Immature natural killer cell (primary cell): ENCODE measurements at regions not wholly inside any gene's neighbourhood (a gene's known extent, or its start where the extent isn't known, plus 50 kb on each side); places are given as distances from the start of the nearest gene placed in this dataset.
"Not testable (repeated sequence)": the region's sequence is repeated elsewhere in the genome, so short reads cannot be mapped to it uniquely, and the experiment has no call there.

Experiments
- DNase-seq, 3 donors: peaks; one replicate each; pipeline ENCODE4 v3.0.0; 2022; ENCODE audit warnings: mixed read lengths in 1 of 3
- H3K27ac Mint-ChIP-seq, 6 donors: one replicate each; pipeline ENCODE4 v1.8.0; 2020; ENCODE audit warnings: mixed read lengths in 6 of 6, mild to moderate bottlenecking in 5 of 6, inconsistent platforms in 4 of 6, moderate library complexity in 3 of 6
- H3K27me3 Mint-ChIP-seq, 3 donors: one replicate each; pipeline ENCODE4 v1.8.0; 2020 to 2021; ENCODE audit warnings: low read depth in 3 of 3, mild to moderate bottlenecking in 3 of 3, mixed read lengths in 3 of 3, moderate library complexity in 3 of 3, inconsistent platforms in 1 of 3
- H3K36me3 Mint-ChIP-seq, 3 donors: one replicate each; pipeline ENCODE4 v1.8.0; 2020; ENCODE audit warnings: mixed read lengths in 3 of 3, inconsistent platforms in 2 of 3, mild to moderate bottlenecking in 2 of 3
- H3K4me1 Mint-ChIP-seq, 2 donors: one replicate each; pipeline ENCODE4 v1.8.0; 2020; ENCODE audit warnings: inconsistent platforms in 2 of 2, mild to moderate bottlenecking in 2 of 2, mixed read lengths in 2 of 2, moderate library complexity in 1 of 2
- H3K4me3 Mint-ChIP-seq, 5 donors: one replicate each; pipeline ENCODE4 v1.8.0; 2020; ENCODE audit warnings: mild to moderate bottlenecking in 5 of 5, mixed read lengths in 5 of 5, inconsistent platforms in 3 of 5, moderate library complexity in 3 of 5
- H3K9me3 Mint-ChIP-seq, 6 donors: one replicate each; pipeline ENCODE4 v1.8.0; 2020; ENCODE audit warnings: mild to moderate bottlenecking in 6 of 6, mixed read lengths in 6 of 6, inconsistent platforms in 4 of 6, moderate library complexity in 3 of 6

DNA sequence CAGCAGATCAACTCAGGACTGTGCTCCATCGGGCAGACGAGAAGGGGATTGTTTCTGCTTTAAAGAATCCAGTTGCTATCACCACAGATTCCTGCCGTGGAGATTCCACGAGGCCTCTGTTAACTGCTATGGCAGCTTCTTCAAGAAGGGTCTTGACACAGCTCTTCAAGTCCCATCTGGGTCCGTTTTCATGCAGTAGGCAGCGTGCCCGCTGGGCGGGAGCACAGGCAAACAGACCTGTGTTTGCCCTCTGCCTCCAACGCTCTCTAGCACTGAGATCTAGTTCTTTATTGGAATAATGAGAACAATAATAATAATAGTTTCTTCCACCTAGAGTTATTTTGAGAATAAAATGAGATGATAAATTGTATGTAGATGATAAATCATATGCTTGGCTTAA, 127.2 kb upstream of the SP8 start:
- Mint-ChIP-seq H3K9me3 (no peaks in the 10 kb centered on the region), H3K27ac (no peak overlapping the region), H3K36me3 (no peaks in the 10 kb centered on the region), H3K27me3 (peaks cover 0 to 4% (median 0%) of the 10 kb centered on the region in 3 donors), H3K4me3 (no peak overlapping the region), H3K4me1 (no peaks in the 10 kb centered on the region)
- DNase-seq = no peak

DNA sequence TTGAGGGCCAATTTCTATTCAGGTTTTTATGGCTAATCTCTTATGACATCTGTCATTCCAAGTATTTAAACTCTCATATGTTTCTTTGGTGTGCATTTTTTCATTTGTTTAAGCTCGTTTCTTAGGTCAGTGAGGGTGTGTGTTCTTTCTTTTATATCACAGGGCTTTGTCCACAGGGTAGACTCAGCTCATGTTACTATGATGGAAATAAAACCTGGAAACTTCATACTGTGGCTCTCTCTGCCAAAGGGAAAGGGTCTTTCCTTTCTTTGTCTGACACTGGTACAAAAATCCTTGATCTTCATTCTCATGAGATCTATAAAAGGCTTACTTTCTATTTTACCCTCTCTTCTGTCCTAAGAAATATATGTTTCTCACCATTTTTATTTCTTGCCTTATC, 129.6 kb upstream of the SP8 start:
- no peak overlapping the region for H3K4me3 Mint-ChIP-seq
- H3K36me3 Mint-ChIP-seq = no peaks in the 10 kb centered on the region
- H3K9me3 Mint-ChIP-seq = peaks cover 0 to 2% (median 0%) of the 10 kb centered on the region in 6 donors
- H3K4me1 Mint-ChIP-seq = no peaks in the 10 kb centered on the region
- H3K27me3 Mint-ChIP-seq = no peaks in the 10 kb centered on the region
- no peak overlapping the region for H3K27ac Mint-ChIP-seq
- DNase-seq = no peak

DNA sequence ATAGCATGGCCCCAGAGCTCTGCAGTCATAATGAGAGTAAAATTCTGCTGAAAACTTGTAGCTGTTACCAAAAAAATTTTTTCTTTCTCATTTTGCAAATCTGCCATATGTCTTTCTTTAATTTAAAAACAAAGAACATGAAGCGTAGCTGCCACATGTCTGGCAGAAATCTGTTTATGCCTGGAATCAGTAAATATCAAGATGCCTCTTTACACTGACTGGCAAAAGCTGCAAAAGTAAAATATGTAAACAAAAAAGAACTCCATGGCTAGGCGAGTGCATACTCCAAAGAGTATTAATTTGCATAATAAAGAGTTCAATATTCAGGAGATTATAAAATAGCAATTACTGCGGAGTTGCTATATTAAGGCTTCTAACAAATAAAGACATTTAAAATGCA, 130.9 kb upstream of the SP8 start:
- Mint-ChIP-seq H3K27ac (no peak overlapping the region), H3K4me1 (no peaks in the 10 kb centered on the region), H3K36me3 (no peaks in the 10 kb centered on the region), H3K4me3 (no peak overlapping the region), H3K9me3 (peaks cover 0 to 4% (median under 1%) of the 10 kb centered on the region in 6 donors), H3K27me3 (no peaks in the 10 kb centered on the region)
- no peak for DNase-seq

DNA sequence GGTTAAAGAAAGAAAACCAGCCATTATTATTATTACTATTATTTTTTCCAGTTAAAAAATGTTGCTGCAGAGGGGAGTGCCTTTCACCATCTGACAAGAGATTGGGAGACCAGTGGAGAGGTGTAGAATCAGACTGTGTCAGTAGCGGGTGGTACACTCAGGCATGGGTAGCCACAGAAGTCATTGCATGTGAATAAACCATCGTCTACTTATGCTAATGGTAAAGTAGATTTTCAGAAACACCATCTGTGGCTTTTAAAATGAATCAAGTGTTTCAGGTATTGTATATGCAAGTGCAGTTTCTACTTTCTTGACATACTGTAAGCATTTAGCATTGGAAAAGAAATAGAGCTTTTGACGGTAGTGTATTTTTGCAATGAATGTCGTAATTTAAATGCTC, 131.5 kb upstream of the SP8 start:
- no peak overlapping the region for H3K4me3 Mint-ChIP-seq
- no peak overlapping the region for H3K27ac Mint-ChIP-seq
- peaks cover 0 to 4% (median under 1%) of the 10 kb centered on the region in 6 donors for H3K9me3 Mint-ChIP-seq
- no peaks in the 10 kb centered on the region for H3K4me1 Mint-ChIP-seq
- H3K27me3 Mint-ChIP-seq = peaks cover 0 to 2% (median 0%) of the 10 kb centered on the region in 3 donors
- no peaks in the 10 kb centered on the region for H3K36me3 Mint-ChIP-seq
- no peak for DNase-seq

DNA sequence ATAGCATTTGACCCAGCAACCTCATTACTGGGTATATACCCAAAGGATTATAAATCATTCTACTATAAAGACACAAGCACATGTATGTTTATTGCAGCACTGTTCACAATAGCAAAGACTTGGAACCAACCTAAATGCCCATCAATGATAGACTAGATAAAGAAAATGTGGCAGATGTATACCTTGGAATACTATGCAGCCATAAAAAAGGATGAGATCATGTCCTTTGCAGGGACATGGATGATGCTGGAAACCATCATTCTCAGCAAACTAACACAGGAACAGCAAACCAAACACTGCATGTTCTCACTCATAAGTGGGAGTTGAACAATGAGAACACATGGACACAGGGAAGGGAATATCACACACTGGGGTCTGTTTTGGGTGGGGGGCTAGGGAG, 140.5 kb upstream of the SP8 start:
- peaks cover 3 to 25% (median 9%) of the 10 kb centered on the region in 6 donors for H3K9me3 Mint-ChIP-seq
- H3K27me3 Mint-ChIP-seq, H3K4me1 Mint-ChIP-seq, H3K4me3 Mint-ChIP-seq, DNase-seq, H3K36me3 Mint-ChIP-seq, H3K27ac Mint-ChIP-seq: not testable (repeated sequence)

DNA sequence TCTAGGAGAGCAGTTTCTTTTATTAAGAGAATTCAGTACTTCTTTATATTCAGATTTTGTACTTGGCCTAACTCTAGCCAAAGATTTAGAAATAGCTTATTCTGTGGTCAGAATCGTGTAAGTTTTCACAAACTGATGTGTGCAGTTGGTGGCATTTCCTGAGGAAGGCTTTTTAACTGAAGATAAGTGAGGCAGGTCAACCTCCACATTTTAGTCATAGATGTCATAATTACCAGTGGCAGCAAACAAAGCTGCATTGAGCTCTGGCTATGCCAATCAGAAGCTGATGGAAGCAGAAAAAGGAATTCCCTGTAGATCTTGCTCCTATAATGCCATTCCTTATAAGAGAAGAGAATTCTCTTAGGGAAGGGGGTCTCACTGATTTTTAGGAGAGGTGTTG, 141.3 kb upstream of the SP8 start:
- H3K27me3 Mint-ChIP-seq = peaks cover 0 to 6% (median 6%) of the 10 kb centered on the region in 3 donors
- no peak overlapping the region for H3K27ac Mint-ChIP-seq
- peaks cover 0 to 25% (median 8%) of the 10 kb centered on the region in 6 donors for H3K9me3 Mint-ChIP-seq
- no peaks in the 10 kb centered on the region for H3K36me3 Mint-ChIP-seq
- H3K4me3 Mint-ChIP-seq = no peak overlapping the region
- no peaks in the 10 kb centered on the region for H3K4me1 Mint-ChIP-seq
- no peak for DNase-seq

DNA sequence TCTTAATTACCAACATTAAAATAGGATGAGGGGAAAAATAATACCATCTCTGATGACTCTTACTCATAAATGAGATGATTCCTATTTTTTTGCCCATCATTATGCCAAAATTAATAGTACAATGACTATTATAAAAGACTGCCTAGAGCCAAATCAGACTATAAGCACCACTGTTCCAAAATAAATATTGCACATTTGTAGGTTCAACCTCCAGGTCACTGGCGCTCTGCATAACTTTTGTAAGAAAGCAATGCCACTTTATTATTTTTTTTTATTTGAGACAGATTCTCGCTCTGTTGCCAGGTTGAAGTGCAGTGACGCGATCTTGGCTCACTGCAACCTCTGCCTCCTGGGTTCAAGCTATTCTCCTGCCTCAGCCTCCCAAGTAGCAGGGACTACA, 142.5 kb upstream of the SP8 start:
- no peaks in the 10 kb centered on the region for H3K36me3 Mint-ChIP-seq
- no peak overlapping the region for H3K4me3 Mint-ChIP-seq
- H3K27me3 Mint-ChIP-seq = peaks cover 0 to 3% (median 3%) of the 10 kb centered on the region in 3 donors
- no peak overlapping the region for H3K27ac Mint-ChIP-seq
- peaks cover 0 to 24% (median 7%) of the 10 kb centered on the region in 6 donors for H3K9me3 Mint-ChIP-seq
- no peaks in the 10 kb centered on the region for H3K4me1 Mint-ChIP-seq
- DNase-seq = no peak

DNA sequence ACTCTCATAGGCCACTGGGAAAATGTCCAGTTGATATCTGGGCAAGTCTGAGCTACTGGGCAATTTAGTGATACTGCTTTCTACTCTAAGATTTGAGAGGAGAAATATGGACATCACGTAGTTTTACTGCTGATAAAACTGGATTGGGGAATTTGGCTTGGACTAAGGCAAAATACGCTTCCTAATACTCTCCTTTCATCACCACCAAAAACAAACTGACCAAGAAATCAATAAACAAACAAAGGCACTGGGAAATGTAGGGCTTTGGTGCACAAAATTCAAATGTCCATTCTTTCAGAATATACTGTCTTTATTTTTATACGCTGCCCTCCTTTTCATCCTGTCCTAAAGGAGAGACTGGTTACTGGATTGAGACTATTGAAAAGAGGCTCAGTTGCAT, 145.1 kb upstream of the SP8 start:
- H3K9me3 Mint-ChIP-seq = peaks cover 0 to 13% (median 5%) of the 10 kb centered on the region in 6 donors
- no peak overlapping the region for H3K27ac Mint-ChIP-seq
- no peaks in the 10 kb centered on the region for H3K27me3 Mint-ChIP-seq
- no peaks in the 10 kb centered on the region for H3K4me1 Mint-ChIP-seq
- no peak overlapping the region for H3K4me3 Mint-ChIP-seq
- H3K36me3 Mint-ChIP-seq = no peaks in the 10 kb centered on the region
- DNase-seq = no peak

DNA sequence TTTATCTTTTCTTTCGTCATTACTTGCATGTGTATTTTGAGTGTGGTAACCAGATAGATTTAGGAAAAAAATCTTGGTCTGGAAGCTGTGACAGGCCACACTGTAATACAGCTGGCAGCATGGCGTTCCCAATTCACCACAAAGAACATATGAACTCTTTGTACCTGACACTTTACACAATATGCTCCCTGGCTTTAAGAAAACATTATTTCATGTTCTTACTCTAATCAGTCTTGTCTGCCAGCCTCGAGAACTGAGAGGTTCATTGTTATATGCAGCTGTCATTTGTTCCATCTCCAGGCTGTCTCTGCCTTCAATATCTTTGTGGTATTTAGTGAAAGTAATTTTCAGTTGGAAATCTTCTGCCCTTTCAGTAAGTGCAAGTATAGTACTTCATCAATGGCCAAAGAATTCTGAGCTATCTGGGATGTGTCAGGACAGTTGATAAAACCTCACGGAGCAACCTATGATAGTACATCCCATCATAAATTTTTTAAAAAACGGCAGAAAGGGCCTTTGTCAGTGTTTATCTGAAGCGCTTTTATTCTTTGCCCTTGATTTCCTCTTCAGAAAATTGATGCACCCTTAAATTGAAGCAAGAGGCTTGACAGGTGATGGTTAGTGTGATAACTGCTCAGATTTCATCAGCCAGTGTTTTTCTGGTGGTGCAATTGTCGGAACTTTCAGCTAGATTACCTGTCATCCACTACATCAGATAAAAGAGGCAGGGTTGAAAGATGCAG, 146.3 kb upstream of the SP8 start:
- DNase-seq = no peak
- no peak overlapping the region for H3K4me3 Mint-ChIP-seq
- H3K9me3 Mint-ChIP-seq = peaks cover 0 to 9% (median 0%) of the 10 kb centered on the region in 6 donors
- no peaks in the 10 kb centered on the region for H3K4me1 Mint-ChIP-seq
- no peaks in the 10 kb centered on the region for H3K36me3 Mint-ChIP-seq
- no peak overlapping the region for H3K27ac Mint-ChIP-seq
- peaks cover 0 to 2% (median 0%) of the 10 kb centered on the region in 3 donors for H3K27me3 Mint-ChIP-seq

DNA sequence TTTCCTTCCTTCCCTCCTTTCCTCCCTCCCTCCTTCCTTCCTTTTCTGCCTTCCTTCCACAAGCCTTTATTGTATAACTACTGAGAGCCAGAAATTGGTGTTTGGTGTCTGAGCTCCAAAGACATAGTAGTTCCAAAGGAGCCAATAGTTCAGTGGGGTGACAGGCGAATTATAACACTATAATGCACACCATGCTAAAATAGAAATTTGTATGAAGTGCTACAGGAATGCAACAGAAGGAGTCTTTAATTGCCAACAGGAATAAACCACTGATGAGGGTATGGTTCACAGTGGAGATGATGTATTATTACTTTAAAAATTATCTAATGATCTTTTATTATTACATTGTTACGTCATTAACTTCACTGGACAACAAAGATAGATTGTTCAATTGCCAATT, 158.8 kb upstream of the SP8 start:
- no peaks in the 10 kb centered on the region for H3K36me3 Mint-ChIP-seq
- no peak for DNase-seq
- H3K27ac Mint-ChIP-seq = no peak overlapping the region
- peaks cover 2 to 4% (median 2%) of the 10 kb centered on the region in 3 donors for H3K27me3 Mint-ChIP-seq
- H3K4me1 Mint-ChIP-seq = no peaks in the 10 kb centered on the region
- peaks cover 0 to 14% (median 5%) of the 10 kb centered on the region in 6 donors for H3K9me3 Mint-ChIP-seq
- H3K4me3 Mint-ChIP-seq = no peak overlapping the region

DNA sequence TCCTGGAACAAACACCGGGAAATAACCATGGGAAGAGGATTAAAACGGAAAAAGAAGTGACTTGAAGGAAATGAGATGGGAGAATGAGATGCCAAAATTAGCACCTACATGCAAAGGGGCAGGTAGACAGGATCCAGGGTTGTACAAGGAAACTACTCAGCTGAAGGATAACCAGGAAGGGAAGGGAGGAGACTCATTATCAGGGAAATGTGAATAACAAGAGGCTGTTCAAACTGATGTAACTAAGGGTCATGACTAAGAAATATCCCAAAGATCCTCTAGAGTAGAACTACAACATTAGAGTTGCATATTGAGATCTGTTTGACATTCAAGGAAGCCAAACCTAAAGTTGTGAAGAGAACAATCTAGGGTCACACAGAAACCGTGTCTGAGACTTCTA, 166.2 kb upstream of the SP8 start:
- Mint-ChIP-seq H3K36me3 (no peaks in the 10 kb centered on the region), H3K27me3 (peaks cover 0 to 2% (median 0%) of the 10 kb centered on the region in 3 donors), H3K27ac (no peak overlapping the region), H3K4me3 (no peak overlapping the region), H3K4me1 (no peaks in the 10 kb centered on the region), H3K9me3 (peaks cover 0 to 6% (median 0%) of the 10 kb centered on the region in 6 donors)
- no peak for DNase-seq

DNA sequence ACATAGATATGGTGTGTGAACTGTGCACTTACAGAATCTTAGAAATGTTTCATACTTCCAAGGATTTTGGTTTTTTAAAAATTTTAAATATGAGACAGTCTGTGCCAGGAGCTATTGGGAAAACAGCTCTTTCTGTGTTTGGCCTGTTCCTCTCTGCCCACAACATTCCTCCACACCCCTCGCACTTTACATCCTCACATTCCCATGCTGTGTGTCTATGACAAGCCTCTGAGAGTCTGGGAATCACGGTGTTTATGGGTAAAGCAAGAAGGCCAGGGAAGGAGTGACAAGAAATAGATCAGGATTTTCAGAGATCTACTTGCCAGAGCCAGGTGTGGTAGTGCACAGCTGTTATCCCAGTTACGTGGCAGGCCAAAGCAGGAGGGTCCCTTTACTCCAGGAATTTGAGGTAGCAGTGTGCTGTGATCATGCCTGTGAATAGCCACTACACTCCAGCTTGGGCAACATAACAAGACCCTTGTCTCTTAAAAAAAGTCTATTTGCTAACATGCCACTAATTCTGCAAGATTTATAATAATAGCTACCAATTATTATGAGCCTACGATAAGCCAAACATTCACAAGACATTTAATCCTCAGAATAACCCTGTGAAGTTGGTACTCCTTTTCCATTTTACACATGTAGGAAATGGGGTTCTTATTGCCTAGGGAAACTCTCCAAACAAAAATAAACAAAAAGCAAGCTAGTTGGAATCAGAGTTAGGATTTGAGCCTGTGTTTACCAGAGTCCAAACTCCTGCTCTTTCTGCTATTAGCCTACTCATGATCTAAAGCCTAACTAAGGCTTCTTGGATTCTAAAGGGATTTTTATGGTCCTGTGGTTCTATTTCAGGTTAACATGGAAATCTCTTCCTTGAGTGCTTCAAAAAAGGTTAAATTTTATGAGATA, 168.3 kb upstream of the SP8 start:
- DNase-seq = no peak
- Mint-ChIP-seq H3K9me3 (peaks cover 0 to 6% (median under 1%) of the 10 kb centered on the region in 6 donors), H3K4me3 (no peak overlapping the region), H3K36me3 (no peaks in the 10 kb centered on the region), H3K27me3 (peaks cover 0 to 1% (median 0%) of the 10 kb centered on the region in 3 donors), H3K27ac (no peak overlapping the region), H3K4me1 (no peaks in the 10 kb centered on the region)

DNA sequence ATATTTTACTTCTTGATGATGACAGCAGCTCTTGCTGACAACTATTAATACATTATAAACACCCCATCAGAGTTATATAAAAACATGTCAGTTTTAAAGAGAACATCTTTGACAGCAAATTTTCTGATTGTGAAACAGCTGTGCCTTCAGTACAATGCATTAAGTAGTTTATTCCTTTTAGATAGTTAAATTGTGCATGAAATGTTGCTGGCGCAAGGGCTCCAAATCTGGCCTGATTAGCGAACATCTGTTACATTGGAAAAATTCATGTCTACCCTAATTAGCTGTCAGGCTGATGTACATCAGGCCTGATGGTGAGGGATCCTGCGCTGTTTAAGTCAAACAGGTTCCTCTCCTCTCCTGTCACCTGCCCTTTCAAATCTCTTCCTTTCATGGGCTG, 171.9 kb upstream of the SP8 start:
- H3K4me3 Mint-ChIP-seq = no peak overlapping the region
- H3K4me1 Mint-ChIP-seq = no peaks in the 10 kb centered on the region

DNA sequence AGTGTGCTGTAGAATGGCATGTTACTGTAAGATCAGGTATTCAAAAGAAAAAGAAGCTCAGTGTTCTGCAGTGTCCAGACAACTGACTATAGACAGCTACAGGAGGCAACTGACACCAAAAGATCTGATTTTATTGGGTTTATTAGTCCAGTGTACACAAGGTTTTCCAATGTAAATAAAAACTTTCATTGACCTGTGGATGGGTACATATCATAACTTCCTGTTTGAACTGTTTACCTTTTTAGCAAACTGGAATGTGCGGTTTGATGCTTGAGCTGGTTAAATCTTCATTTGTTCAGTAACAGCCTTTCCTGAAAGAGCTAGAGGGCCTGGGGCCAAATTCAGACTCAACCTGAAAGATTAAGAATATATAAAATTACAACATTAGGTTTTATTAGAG, 172.6 kb upstream of the SP8 start:
- no peak for DNase-seq
- H3K36me3 Mint-ChIP-seq = no peaks in the 10 kb centered on the region
- no peaks in the 10 kb centered on the region for H3K4me1 Mint-ChIP-seq
- no peak overlapping the region for H3K27ac Mint-ChIP-seq
- H3K4me3 Mint-ChIP-seq = no peak overlapping the region
- H3K27me3 Mint-ChIP-seq = peaks cover 0 to 1% (median 0%) of the 10 kb centered on the region in 3 donors
- H3K9me3 Mint-ChIP-seq = peaks cover 0 to 2% (median 0%) of the 10 kb centered on the region in 6 donors

More for the DNA sequence above, 171.9 kb upstream of the SP8 start:
- peaks cover 0 to 1% (median 0%) of the 10 kb centered on the region in 3 donors for H3K27me3 Mint-ChIP-seq
- DNase-seq = no peak
- no peaks in the 10 kb centered on the region for H3K36me3 Mint-ChIP-seq
- no peak overlapping the region for H3K27ac Mint-ChIP-seq
- peaks cover 0 to 2% (median 0%) of the 10 kb centered on the region in 6 donors for H3K9me3 Mint-ChIP-seq
